ENCODE measurements at regions not wholly inside any gene's neighbourhood (a gene's known extent, or its start where the extent isn't known, plus 50 kb on each side); places are given as distances from the start of the nearest gene placed in this dataset.
A peak's percentile ranks its signal among the peaks of the same experiment; 100 is the strongest.

GRCh38 chr12:60255044-60255443 is 659.2 kb downstream of the SLC16A7 start:
- no peaks in the 10 kb centered on the region for H3K36me3 ChIP-seq (ENCODE audit: low read depth)
- H2AFZ ChIP-seq, result no peak overlapping the region
- no peaks in the 10 kb centered on the region for H3K9me3 ChIP-seq (ENCODE audit: insufficient read depth, low read depth)
- no peaks in the 10 kb centered on the region for H4K20me1 ChIP-seq (ENCODE audit: insufficient read depth)
- H3K4me3 ChIP-seq, result no peak overlapping the region
- H3K4me2 ChIP-seq, result no peak overlapping the region
- intact Hi-C loops (cut with micrococcal nuclease; ENCODE audit: unreplicated experiment), result no loop called here
- no peaks in the 10 kb centered on the region for H3F3A ChIP-seq (ENCODE audit: insufficient read depth, low read depth)
- H3K79me2 ChIP-seq (ENCODE audit: low read depth), result no peaks in the 10 kb centered on the region
- POLR2A ChIA-PET (ENCODE audit: unreplicated experiment), result no interaction called here
- TF ChIP-seq, protein P1, sequence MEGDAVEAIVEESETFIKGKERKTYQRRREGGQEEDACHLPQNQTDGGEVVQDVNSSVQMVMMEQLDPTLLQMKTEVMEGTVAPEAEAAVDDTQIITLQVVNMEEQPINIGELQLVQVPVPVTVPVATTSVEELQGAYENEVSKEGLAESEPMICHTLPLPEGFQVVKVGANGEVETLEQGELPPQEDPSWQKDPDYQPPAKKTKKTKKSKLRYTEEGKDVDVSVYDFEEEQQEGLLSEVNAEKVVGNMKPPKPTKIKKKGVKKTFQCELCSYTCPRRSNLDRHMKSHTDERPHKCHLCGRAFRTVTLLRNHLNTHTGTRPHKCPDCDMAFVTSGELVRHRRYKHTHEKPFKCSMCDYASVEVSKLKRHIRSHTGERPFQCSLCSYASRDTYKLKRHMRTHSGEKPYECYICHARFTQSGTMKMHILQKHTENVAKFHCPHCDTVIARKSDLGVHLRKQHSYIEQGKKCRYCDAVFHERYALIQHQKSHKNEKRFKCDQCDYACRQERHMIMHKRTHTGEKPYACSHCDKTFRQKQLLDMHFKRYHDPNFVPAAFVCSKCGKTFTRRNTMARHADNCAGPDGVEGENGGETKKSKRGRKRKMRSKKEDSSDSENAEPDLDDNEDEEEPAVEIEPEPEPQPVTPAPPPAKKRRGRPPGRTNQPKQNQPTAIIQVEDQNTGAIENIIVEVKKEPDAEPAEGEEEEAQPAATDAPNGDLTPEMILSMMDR (conservative IDR thresholded peaks at IDR 0.05), result no peak
- no peak for TF ChIP-seq EZH2 (IDR thresholded peaks at IDR 0.05; ENCODE audit: low read depth)
- H3K27ac ChIP-seq, result no peak overlapping the region
- H3K9me2 ChIP-seq (ENCODE audit: insufficient read depth), result no peaks in the 10 kb centered on the region
- no peak for DNase-seq
- CTCF ChIA-PET, result no interaction called here
- H3K4me1 ChIP-seq (replicated peaks; ENCODE audit: insufficient read depth), result no peaks in the 10 kb centered on the region
- BruUV-seq (replicated peaks), result no TSS peak
- H3K27me3 ChIP-seq (ENCODE audit: insufficient read depth, low read depth), result no peaks in the 10 kb centered on the region

DNA sequence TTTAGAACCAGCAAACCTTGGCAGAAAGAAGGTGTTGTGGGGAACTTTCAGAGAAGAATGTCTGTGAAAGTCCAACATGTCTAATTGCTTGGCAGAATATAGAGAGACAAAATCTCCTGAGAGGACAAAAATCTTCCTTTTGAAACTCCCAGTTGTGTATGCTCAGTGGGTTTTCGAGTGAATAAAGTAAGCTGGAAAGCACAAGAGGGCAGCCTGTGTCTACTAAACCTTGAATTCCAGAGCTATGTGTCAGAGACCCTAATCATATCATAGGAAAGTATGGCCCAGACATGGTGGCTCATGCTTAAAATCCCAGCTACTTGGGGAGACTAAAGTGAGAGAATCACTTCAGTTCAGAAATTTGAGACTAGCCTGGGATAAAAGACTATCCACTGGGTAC is 661.2 kb downstream of the SLC16A7 start:
- intact Hi-C loops (cut with micrococcal nuclease; ENCODE audit: unreplicated experiment), result loop anchor here (2.0 kb wide), 1 partner anchor 238 kb away; no protein-coding TSS in a partner anchor
- no peaks in the 10 kb centered on the region for H3F3A ChIP-seq (ENCODE audit: insufficient read depth, low read depth)
- no peak for DNase-seq
- no peaks in the 10 kb centered on the region for H3K27me3 ChIP-seq (ENCODE audit: insufficient read depth, low read depth)
- H3K4me3 ChIP-seq, result no peak overlapping the region
- CTCF ChIA-PET, result no interaction called here
- H3K79me2 ChIP-seq (ENCODE audit: low read depth), result no peaks in the 10 kb centered on the region
- no peak overlapping the region for H2AFZ ChIP-seq
- no TSS peak for BruUV-seq (replicated peaks)
- H3K36me3 ChIP-seq (ENCODE audit: low read depth), result no peaks in the 10 kb centered on the region
- H3K9me3 ChIP-seq (ENCODE audit: insufficient read depth, low read depth), result no peaks in the 10 kb centered on the region
- TF ChIP-seq, protein P1 (conservative IDR thresholded peaks at IDR 0.05), result no peak
- TF ChIP-seq EZH2 (IDR thresholded peaks at IDR 0.05; ENCODE audit: low read depth), result no peak
- H3K27ac ChIP-seq, result no peak overlapping the region
- H4K20me1 ChIP-seq (ENCODE audit: insufficient read depth), result no peaks in the 10 kb centered on the region
- H3K4me2 ChIP-seq, result no peak overlapping the region
- no peaks in the 10 kb centered on the region for H3K4me1 ChIP-seq (replicated peaks; ENCODE audit: insufficient read depth)
- no peaks in the 10 kb centered on the region for H3K9me2 ChIP-seq (ENCODE audit: insufficient read depth)
- POLR2A ChIA-PET (ENCODE audit: unreplicated experiment), result no interaction called here

DNA sequence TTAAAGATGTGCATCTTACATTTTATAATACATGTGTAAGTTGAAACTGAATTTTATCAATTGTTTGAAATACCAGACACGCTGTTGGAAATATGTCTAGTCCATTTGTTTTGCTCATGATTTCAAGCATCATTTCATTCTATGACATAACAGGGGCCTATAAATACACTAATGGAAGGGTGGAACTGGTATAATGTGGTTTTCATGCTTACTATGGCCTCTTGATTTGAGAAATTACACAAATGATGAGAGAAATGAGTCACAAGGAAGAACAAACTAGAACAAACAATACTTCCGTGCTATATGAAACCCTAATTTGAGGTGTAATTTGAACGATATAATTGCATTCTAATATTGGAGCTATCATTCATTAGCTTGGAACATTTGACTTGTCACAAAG is 663.4 kb downstream of the SLC16A7 start:
- no peak for DNase-seq
- ChIA-PET CTCF (no interaction called here), POLR2A (ENCODE audit: unreplicated experiment) (interaction anchor here (0.6 kb wide), 1 partner anchor 395 kb away, joined by 6 read pairs; no protein-coding TSS in a partner anchor)
- no peaks in the 10 kb centered on the region for H3F3A ChIP-seq (ENCODE audit: insufficient read depth, low read depth)
- 0 out of 2 replicates have a peak overlapping the region, but pooled peaks have one; percentile 3 for H2AFZ ChIP-seq
- no peak overlapping the region for H3K4me3 ChIP-seq
- H3K9me2 ChIP-seq (ENCODE audit: insufficient read depth), result 0 out of 2 replicates have a peak, but pooled peaks cover 5% of the 10 kb centered on the region
- no peaks in the 10 kb centered on the region for H3K9me3 ChIP-seq (ENCODE audit: insufficient read depth, low read depth)
- no peaks in the 10 kb centered on the region for H3K36me3 ChIP-seq (ENCODE audit: low read depth)
- no peak overlapping the region for H3K4me2 ChIP-seq
- no peaks in the 10 kb centered on the region for H3K4me1 ChIP-seq (replicated peaks; ENCODE audit: insufficient read depth)
- TF ChIP-seq, protein P1 (conservative IDR thresholded peaks at IDR 0.05), result no peak
- TF ChIP-seq EZH2 (IDR thresholded peaks at IDR 0.05; ENCODE audit: low read depth), result no peak
- no peaks in the 10 kb centered on the region for H4K20me1 ChIP-seq (ENCODE audit: insufficient read depth)
- H3K27ac ChIP-seq, result no peak overlapping the region
- no TSS peak for BruUV-seq (replicated peaks)
- intact Hi-C loops (cut with micrococcal nuclease; ENCODE audit: unreplicated experiment), result no loop called here
- H3K79me2 ChIP-seq (ENCODE audit: low read depth), result no peaks in the 10 kb centered on the region
- H3K27me3 ChIP-seq (ENCODE audit: insufficient read depth, low read depth), result no peaks in the 10 kb centered on the region
